ENCODE measurements at regions not wholly inside any gene's neighbourhood (a gene's known extent, or its start where the extent isn't known, plus 50 kb on each side); places are given as distances from the start of the nearest gene placed in this dataset.

GRCh38 chr6:139597771-139598755 is 223.6 kb upstream of the CITED2 start:
- peak; percentile 98 for DNase-seq (ENCODE audit: low read depth)

GRCh38 chr6:139597087-139597763 is 222.8 kb upstream of the CITED2 start:
- no peak for DNase-seq (ENCODE audit: low read depth)

- peak; percentile 70 for DNase-seq (ENCODE audit: low read depth)
These were observed 220.7 kb upstream of the CITED2 start for GRCh38 chr6:139595183-139595582.

GRCh38 chr6:139594333-139594965 is 220.0 kb upstream of the CITED2 start:
- no peak for DNase-seq (ENCODE audit: low read depth)

GRCh38 chr6:139593081-139593480 is 218.6 kb upstream of the CITED2 start:
- DNase-seq (ENCODE audit: low read depth), result no peak

GRCh38 chr6:139592011-139592410 is 217.6 kb upstream of the CITED2 start:
- no peak for DNase-seq (ENCODE audit: low read depth)

GRCh38 chr6:139591075-139591865 is 216.8 kb upstream of the CITED2 start:
- DNase-seq (ENCODE audit: low read depth), result no peak

- no peak for DNase-seq (ENCODE audit: low read depth)
These were observed 215.8 kb upstream of the CITED2 start for GRCh38 chr6:139590206-139590605.

GRCh38 chr6:139588734-139589593 is 214.5 kb upstream of the CITED2 start:
- peak; percentile 88 for DNase-seq (ENCODE audit: low read depth)

- peak; percentile 68 for DNase-seq (ENCODE audit: low read depth)
These were observed 213.7 kb upstream of the CITED2 start for GRCh38 chr6:139588076-139588639.

- peak; percentile 98 for DNase-seq (ENCODE audit: low read depth)
These were observed 213.0 kb upstream of the CITED2 start for GRCh38 chr6:139587469-139587868.

- DNase-seq (ENCODE audit: low read depth), result no peak
These were observed 211.8 kb upstream of the CITED2 start for GRCh38 chr6:139586273-139586672.

GRCh38 chr6:139584599-139584998 is 210.2 kb upstream of the CITED2 start:
- no peak for DNase-seq (ENCODE audit: low read depth)

GRCh38 chr6:139583420-139583819 is 209.0 kb upstream of the CITED2 start:
- DNase-seq (ENCODE audit: low read depth), result peak; percentile 61

GRCh38 chr6:139582956-139583355 is 208.5 kb upstream of the CITED2 start:
- DNase-seq (ENCODE audit: low read depth), result peak; percentile 46

- no peak for DNase-seq (ENCODE audit: low read depth)
These were observed 207.0 kb upstream of the CITED2 start for GRCh38 chr6:139581485-139581865.

- no peak for DNase-seq (ENCODE audit: low read depth)
These were observed 206.4 kb upstream of the CITED2 start for GRCh38 chr6:139580592-139581484.

GRCh38 chr6:139577763-139578604 is 203.5 kb upstream of the CITED2 start:
- peak; percentile 92 for DNase-seq (ENCODE audit: low read depth)

Data from EH (cell line).